ENCODE measurements at regions not wholly inside any gene's neighbourhood (a gene's known extent, or its start where the extent isn't known, plus 50 kb on each side); places are given as distances from the start of the nearest gene placed in this dataset.

DNA sequence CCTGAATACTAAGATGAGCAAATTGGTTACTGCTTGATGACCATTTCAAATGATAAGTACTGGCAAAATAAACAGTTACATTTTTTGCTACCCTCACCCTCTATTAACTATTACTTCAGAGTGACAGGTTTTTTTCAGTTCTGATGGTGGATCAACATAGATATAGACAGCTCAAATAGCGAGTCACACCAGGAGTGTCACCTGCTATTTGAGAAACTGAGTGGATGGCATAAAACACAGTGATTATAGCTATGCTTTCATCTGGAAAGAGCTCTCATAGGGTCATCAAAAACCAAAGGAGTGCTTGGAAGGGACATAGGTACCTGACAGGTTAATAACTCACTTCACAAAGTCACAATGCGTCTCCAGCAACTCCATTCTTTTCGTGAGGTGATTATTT is 244.5 kb upstream of the C9orf72 start:
- CTCF ChIA-PET, result no interaction called here
- H3K4me3 ChIP-seq (ENCODE audit: low read depth, low read length), result no peak overlapping the region
- H3K27me3 Mint-ChIP-seq (ENCODE audit: insufficient read depth, unreplicated experiment), result peaks cover 6% of the 10 kb centered on the region

GRCh38 chr9:27818348-27818747 is 245.1 kb upstream of the C9orf72 start:
- no peak overlapping the region for H3K27ac Mint-ChIP-seq (ENCODE audit: unreplicated experiment)
- no peaks in the 10 kb centered on the region for H3K27me3 ChIP-seq (replicated peaks; ENCODE audit: control insufficient read depth, insufficient read depth, low read length)
- TF ChIP-seq CTCF (IDR thresholded peaks at IDR 0.05; ENCODE audit: insufficient read depth in 1 of 2, low read depth in 1 of 2, low read length in 1 of 2, severe bottlenecking in 1 of 2, unreplicated experiment in 1 of 2), result no peak
- intact Hi-C loops (cut with micrococcal nuclease; ENCODE audit: unreplicated experiment), result no loop called here
- CTCF ChIA-PET, result no interaction called here
- BruUV-seq (replicated peaks), result no TSS peak
- H3K36me3 ChIP-seq (ENCODE audit: control insufficient read depth, insufficient read depth, low read length), result no peaks in the 10 kb centered on the region
- H3K4me3 ChIP-seq (ENCODE audit: low read depth, low read length), result no peak overlapping the region
- H3K4me3 Mint-ChIP-seq (ENCODE audit: unreplicated experiment), result no peak overlapping the region
- no peaks in the 10 kb centered on the region for H3K4me1 ChIP-seq
- POLR2A ChIA-PET, result no interaction called here
- no peaks in the 10 kb centered on the region for H3K9me3 Mint-ChIP-seq (ENCODE audit: unreplicated experiment)
- H3K27me3 Mint-ChIP-seq (ENCODE audit: insufficient read depth, unreplicated experiment), result peaks cover 6% of the 10 kb centered on the region
- H3K4me1 Mint-ChIP-seq (ENCODE audit: low read depth, unreplicated experiment), result no peaks in the 10 kb centered on the region
- DNase-seq, result no peak
- H3K9me3 ChIP-seq, result no peaks in the 10 kb centered on the region
- no peaks in the 10 kb centered on the region for H3K36me3 Mint-ChIP-seq (ENCODE audit: insufficient read depth, unreplicated experiment)

More for the DNA sequence above, 244.5 kb upstream of the C9orf72 start:
- H3K4me1 Mint-ChIP-seq (ENCODE audit: low read depth, unreplicated experiment), result no peaks in the 10 kb centered on the region
- POLR2A ChIA-PET, result no interaction called here
- no peak overlapping the region for H3K4me3 Mint-ChIP-seq (ENCODE audit: unreplicated experiment)
- no peak overlapping the region for H3K27ac Mint-ChIP-seq (ENCODE audit: unreplicated experiment)
- H3K4me1 ChIP-seq, result no peaks in the 10 kb centered on the region
- no TSS peak for BruUV-seq (replicated peaks)
- intact Hi-C loops (cut with micrococcal nuclease; ENCODE audit: unreplicated experiment), result no loop called here
- no peaks in the 10 kb centered on the region for H3K9me3 ChIP-seq
- no peaks in the 10 kb centered on the region for H3K36me3 Mint-ChIP-seq (ENCODE audit: insufficient read depth, unreplicated experiment)
- H3K36me3 ChIP-seq (ENCODE audit: control insufficient read depth, insufficient read depth, low read length), result no peaks in the 10 kb centered on the region
- no peak for DNase-seq
- no peaks in the 10 kb centered on the region for H3K9me3 Mint-ChIP-seq (ENCODE audit: unreplicated experiment)
- H3K27me3 ChIP-seq (replicated peaks; ENCODE audit: control insufficient read depth, insufficient read depth, low read length), result no peaks in the 10 kb centered on the region
- TF ChIP-seq CTCF (IDR thresholded peaks at IDR 0.05; ENCODE audit: insufficient read depth in 1 of 2, low read depth in 1 of 2, low read length in 1 of 2, severe bottlenecking in 1 of 2, unreplicated experiment in 1 of 2), result no peak

- no peak for DNase-seq
- H3K4me3 ChIP-seq (ENCODE audit: low read depth, low read length), result no peak overlapping the region
- Mint-ChIP-seq H3K9me3 (ENCODE audit: unreplicated experiment) (no peaks in the 10 kb centered on the region), H3K4me3 (ENCODE audit: unreplicated experiment) (no peak overlapping the region), H3K27ac (ENCODE audit: unreplicated experiment) (no peak overlapping the region), H3K36me3 (ENCODE audit: insufficient read depth, unreplicated experiment) (no peaks in the 10 kb centered on the region), H3K4me1 (ENCODE audit: low read depth, unreplicated experiment) (no peaks in the 10 kb centered on the region), H3K27me3 (ENCODE audit: insufficient read depth, unreplicated experiment) (peaks cover 3% of the 10 kb centered on the region)
- H3K27me3 ChIP-seq (replicated peaks; ENCODE audit: control insufficient read depth, insufficient read depth, low read length), result no peaks in the 10 kb centered on the region
- no peaks in the 10 kb centered on the region for H3K36me3 ChIP-seq (ENCODE audit: control insufficient read depth, insufficient read depth, low read length)
- H3K4me1 ChIP-seq, result no peaks in the 10 kb centered on the region
- intact Hi-C loops (cut with micrococcal nuclease; ENCODE audit: unreplicated experiment), result no loop called here
- ChIA-PET CTCF (no interaction called here), POLR2A (no interaction called here)
- no peak for TF ChIP-seq CTCF (IDR thresholded peaks at IDR 0.05; ENCODE audit: insufficient read depth in 1 of 2, low read depth in 1 of 2, low read length in 1 of 2, severe bottlenecking in 1 of 2, unreplicated experiment in 1 of 2)
- no TSS peak for BruUV-seq (replicated peaks)
- no peaks in the 10 kb centered on the region for H3K9me3 ChIP-seq
Measured at GRCh38 chr9:27828908-27829307, 255.6 kb upstream of the C9orf72 start.
